ENCODE measurements at regions not wholly inside any gene's neighbourhood (a gene's known extent, or its start where the extent isn't known, plus 50 kb on each side); places are given as distances from the start of the nearest gene placed in this dataset.

DNA sequence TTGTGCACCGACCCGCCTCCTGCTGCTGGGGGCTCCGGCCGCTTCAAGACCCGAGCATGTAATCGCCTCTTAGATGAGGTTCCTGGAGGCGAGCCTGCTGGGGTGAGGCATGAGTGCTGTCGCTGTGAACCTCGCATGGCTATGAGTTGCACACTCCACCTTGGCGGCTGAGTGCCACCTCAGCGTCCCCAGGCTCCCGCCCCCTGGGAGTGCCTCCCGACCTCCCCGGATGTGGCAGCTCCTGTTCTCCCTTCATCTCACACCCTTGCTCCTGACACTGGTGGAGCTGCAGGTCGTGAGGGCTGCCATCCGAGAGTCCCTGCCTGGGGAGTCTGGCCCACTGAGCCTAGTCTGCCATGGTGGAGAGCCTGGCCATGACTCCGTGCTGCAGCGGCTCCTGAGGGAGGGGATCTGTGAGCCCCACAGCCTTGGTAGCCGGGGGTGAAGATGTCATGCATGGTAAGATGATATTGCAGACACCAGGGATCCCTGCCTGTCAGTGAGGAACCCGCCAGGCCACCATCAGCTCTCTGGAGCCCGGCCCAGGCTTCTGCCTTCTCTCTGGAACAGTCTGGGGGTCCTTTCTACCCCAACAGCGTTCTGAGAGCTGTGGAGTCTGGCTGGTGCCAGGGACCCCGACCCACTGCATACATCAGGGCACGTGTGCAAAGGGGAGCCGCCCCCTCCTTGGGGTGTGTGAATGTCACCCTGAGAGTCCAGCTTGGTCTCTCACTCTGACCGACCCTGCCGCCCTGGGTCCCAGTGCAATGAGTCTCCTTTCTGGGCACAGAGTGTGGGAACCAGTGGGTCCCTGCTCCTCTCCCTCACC lies 61.6 kb upstream of the HS6ST1 start:
- in situ Hi-C loops (cut with MboI; ENCODE audit: low sequenced_read_pairs), result no loop called here

DNA sequence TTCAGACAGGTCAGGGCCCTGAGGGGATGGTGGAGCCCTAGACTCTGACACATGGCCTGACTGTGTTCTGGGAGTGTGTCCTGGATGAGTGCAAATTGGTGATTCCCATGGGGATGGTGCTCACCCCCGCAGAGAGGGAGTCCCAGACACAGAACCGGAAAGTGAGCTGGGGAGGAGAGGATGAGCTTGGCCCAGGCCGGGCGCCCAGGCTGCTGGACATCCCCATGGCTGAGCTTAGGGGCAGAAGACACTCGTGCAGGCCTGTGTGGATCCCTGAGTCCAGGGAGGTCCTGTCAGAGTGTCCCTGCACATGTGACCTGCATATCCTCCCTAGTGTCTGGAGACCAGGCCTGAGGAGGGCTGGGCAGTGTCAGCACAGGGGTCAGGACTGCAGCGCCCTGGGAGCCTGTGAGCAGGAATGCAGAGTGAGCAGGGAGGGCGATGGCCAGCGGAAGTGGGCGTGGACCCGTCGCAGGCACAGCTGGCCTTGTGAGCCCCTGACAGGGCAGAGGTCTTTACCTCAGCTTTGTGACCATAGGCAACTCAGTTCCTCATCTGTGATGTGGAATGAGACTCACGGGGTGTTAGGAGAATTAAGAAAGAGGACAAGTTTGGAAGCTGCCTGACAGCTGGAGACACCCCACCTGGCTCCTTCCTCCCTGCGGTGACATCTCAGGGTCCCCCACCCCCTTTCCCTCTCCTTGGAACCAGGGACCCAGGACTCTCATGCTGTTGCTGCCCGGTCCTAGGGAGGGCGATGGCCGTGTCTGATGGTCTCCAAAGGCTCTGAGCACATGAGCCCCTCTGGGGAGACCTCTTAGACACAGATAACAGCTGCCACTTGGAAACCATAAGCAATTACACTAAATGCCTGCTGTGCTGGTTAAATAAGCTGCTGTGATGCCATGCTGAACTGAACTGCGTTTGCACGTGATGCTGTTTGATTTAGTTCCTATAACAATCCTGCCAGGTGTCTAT lies 62.6 kb upstream of the HS6ST1 start:
- in situ Hi-C loops (cut with MboI; ENCODE audit: low sequenced_read_pairs), result no loop called here

GRCh38 chr2:128384446-128384845 lies 65.8 kb upstream of the HS6ST1 start:
- in situ Hi-C loops (cut with MboI; ENCODE audit: low sequenced_read_pairs), result no loop called here

- in situ Hi-C loops (cut with MboI; ENCODE audit: low sequenced_read_pairs), result no loop called here
These were observed 66.3 kb upstream of the HS6ST1 start for GRCh38 chr2:128384956-128385355.

GRCh38 chr2:128385365-128385764 lies 66.7 kb upstream of the HS6ST1 start:
- in situ Hi-C loops (cut with MboI; ENCODE audit: low sequenced_read_pairs), result no loop called here

DNA sequence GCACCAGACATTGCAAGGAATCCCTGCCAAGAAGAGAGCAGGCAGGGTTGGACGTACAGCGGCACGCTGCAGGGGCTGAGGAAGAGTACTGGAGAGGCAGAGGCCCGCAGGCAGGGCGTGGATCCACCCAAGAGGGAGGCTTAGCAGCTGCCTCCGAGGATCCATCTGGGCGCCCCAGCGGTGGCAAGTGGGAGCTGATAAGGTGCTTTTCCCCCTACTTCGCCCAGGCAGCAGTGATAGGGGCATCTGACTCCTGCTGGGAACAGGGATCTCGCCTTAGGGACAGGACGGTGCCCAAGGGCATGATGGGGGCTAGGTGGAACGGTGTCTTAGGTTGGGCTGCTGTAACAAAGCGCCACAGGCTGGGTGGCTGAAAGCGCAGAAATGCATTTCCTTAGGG lies 67.4 kb upstream of the HS6ST1 start:
- in situ Hi-C loops (cut with MboI; ENCODE audit: low sequenced_read_pairs), result no loop called here

- in situ Hi-C loops (cut with MboI; ENCODE audit: low sequenced_read_pairs), result no loop called here
These were observed 69.9 kb upstream of the HS6ST1 start for GRCh38 chr2:128388499-128388941.

DNA sequence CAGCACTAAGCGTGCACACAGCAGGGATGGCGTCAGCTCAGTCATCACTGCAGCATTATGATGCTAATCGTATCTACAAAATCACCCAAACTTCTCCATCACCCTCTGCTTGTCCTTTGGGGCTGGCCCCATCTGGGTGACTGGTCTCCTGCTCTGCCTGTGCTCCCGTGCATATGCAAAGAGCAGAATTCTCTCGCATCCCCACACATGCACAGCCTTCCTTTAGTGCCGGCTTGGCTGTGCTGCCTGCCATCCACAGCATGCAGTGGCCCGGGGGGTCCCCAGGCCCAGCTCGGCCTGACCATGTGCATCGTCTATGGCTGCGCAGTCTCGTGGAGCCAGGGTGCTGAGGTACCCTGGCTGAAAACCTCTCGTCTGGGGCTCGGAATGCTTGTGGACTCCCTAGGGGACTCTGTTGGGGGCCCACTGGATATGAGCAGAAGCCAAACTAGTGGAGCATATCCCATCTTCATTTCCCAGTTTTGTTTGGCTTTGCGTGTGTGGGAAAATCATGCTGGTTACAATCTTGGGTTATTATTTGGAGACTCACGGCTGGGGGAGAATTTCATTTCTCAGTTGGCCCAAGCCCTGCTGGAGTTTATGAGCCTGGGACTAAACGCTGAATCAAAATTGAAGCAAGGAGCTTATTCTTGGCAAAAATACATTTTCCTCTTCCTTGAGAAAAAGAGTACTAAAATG lies 70.9 kb upstream of the HS6ST1 start:
- in situ Hi-C loops (cut with MboI; ENCODE audit: low sequenced_read_pairs), result no loop called here

- in situ Hi-C loops (cut with MboI; ENCODE audit: low sequenced_read_pairs), result no loop called here
These were observed 71.8 kb upstream of the HS6ST1 start for GRCh38 chr2:128390256-128390990.

DNA sequence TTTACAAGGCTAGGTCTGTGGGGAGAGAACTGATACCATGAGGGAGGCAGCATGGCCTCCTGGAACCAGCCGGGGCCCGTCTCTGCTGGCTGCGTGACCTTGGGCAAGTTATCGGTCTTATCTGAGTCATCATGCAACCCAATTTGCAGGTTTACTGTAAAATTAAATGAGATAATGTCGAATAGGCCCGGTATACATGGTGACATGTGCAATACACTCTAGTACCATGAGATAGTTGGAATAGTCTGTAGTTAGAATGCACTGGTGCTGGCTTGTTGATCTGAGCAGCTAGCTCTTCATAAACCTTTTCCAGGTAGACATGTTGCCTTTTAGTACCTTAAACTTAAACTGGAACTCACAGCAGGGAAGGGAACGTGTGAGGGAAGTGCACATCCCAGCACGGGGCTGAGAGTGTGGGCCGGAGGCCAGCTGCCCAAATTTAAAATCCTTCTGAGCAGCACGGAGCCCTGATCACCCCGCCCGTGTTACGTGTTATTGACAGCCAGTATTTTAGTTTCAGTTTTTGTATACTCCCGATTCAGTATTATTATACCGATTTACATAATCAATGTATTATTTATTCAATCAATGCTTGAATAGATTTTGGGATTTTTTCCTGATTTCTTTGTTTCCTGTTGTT lies 72.4 kb upstream of the HS6ST1 start:
- in situ Hi-C loops (cut with MboI; ENCODE audit: low sequenced_read_pairs), result no loop called here

- in situ Hi-C loops (cut with MboI; ENCODE audit: low sequenced_read_pairs), result no loop called here
These were observed 73.0 kb upstream of the HS6ST1 start for GRCh38 chr2:128391679-128392078.

- in situ Hi-C loops (cut with MboI; ENCODE audit: low sequenced_read_pairs), result no loop called here
These were observed 73.5 kb upstream of the HS6ST1 start for GRCh38 chr2:128392207-128392606.

GRCh38 chr2:128394007-128394730 lies 75.5 kb upstream of the HS6ST1 start:
- in situ Hi-C loops (cut with MboI; ENCODE audit: low sequenced_read_pairs), result no loop called here

- in situ Hi-C loops (cut with MboI; ENCODE audit: low sequenced_read_pairs), result no loop called here
These were observed 76.5 kb upstream of the HS6ST1 start for GRCh38 chr2:128395196-128395595.

DNA sequence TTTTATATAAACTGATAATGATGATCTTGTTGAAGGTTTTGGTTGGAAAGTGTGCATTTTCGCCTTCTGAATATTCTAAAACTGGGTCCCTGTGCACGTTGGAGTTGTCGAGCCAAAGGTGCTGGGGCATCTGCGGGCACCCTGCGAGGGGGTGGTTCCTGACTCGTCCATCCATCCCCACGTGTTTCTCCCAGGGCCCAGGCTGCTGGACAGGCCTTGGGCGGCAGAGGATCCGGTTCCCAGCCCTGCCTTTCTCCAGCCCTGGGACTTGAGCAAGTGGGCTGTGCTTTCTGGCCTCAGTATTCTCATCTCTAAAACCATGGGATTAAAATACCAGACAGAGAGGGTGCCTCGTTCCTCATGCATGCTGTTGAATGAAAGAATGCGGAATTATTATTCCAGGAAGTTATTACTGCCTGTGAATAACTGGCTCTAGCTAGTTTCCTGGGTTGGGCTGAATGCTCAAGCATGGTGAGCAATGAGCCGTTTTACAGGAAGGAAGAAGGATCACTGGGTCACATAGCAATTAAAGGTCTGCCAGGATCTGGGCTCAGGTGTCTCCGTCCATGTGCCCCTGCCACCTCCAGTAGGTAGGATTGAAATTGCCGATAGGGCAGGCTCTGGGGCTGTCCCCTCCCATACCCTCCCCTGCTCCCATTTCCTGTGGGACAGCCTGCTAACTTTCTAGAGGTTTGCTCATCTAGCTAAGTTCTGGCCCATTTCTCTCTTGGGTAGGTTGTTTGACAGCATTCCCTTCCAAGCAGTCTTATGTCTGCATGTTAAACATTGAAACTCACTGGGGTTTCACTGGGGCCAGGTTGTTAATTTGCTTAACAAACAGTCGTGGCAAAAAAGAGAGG lies 77.2 kb upstream of the HS6ST1 start:
- in situ Hi-C loops (cut with MboI; ENCODE audit: low sequenced_read_pairs), result no loop called here

DNA sequence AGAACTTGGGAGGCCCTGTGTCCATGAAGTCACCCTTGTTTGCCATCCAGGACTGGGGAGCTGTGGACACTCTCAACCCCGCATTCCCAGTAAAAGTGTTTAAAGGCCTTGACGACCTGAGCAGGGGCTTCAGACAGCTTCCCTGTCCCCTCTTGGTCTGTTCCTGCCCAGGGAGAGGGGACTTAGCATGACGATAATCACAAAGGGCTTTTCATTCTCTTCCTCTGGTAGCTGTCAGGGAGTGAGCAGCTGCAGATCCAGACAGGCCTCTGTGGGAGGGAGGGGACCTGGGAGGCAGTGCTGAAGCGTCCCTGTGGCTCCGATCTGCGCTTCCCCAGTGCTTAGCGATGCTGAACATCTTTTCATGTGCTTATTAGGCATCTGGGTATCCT lies 77.8 kb upstream of the HS6ST1 start:
- in situ Hi-C loops (cut with MboI; ENCODE audit: low sequenced_read_pairs), result no loop called here

DNA sequence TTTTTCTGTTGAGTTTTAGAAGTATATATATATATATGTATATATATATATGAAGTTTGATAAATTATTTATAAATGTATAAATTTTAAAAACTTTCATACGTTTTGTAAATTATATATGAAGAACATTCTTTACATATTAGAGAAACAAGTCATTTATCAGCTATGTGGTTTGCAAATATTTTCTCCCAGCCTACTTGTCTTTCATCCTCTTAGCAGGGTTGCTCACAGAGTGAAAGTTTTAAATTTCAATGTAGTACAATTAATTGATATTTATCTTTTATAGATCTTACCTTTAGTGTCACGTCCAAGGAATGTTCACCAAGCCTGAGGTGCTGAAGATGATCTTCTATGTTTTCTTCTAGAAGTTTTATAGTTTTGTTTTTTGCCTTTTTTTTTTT lies 78.3 kb upstream of the HS6ST1 start:
- in situ Hi-C loops (cut with MboI; ENCODE audit: low sequenced_read_pairs), result no loop called here

GRCh38 chr2:128399256-128399655 lies 80.6 kb upstream of the HS6ST1 start:
- in situ Hi-C loops (cut with MboI; ENCODE audit: low sequenced_read_pairs), result no loop called here

Data from HL-60/S4 (cell line).